GM18870 (cell line): ENCODE measurements at regions not wholly inside any gene's neighbourhood (a gene's known extent, or its start where the extent isn't known, plus 50 kb on each side); places are given as distances from the start of the nearest gene placed in this dataset.

Experiments
- ATAC-seq: cut with Tn5 transposase; IDR thresholded peaks from one replicate; pipeline ENCODE4 v1.9.1; 2021; ENCODE audit warnings: moderate library complexity; ENCODE audit not compliant: unreplicated experiment

- no peak for ATAC-seq
Measured at GRCh38 chr2:76461431-76461830, 750.7 kb upstream of the GCFC2 start.

- ATAC-seq: no peak
Measured at GRCh38 chr2:76455910-76456309, 745.2 kb upstream of the GCFC2 start.

GRCh38 chr2:76450024-76450475 is 739.3 kb upstream of the GCFC2 start:
- peak; percentile 92 for ATAC-seq

- ATAC-seq: no peak
Measured at GRCh38 chr2:76448956-76449355, 738.2 kb upstream of the GCFC2 start.

- no peak for ATAC-seq
Measured at GRCh38 chr2:76447294-76447693, 736.6 kb upstream of the GCFC2 start.

- ATAC-seq: no peak
Measured at GRCh38 chr2:76446872-76447271, 736.2 kb upstream of the GCFC2 start.

- no peak for ATAC-seq
Measured at GRCh38 chr2:76445880-76446279, 735.2 kb upstream of the GCFC2 start.

GRCh38 chr2:76444732-76445131 is 734.0 kb upstream of the GCFC2 start:
- no peak for ATAC-seq

GRCh38 chr2:76437564-76437963 is 726.8 kb upstream of the GCFC2 start:
- ATAC-seq: no peak

GRCh38 chr2:76429374-76429773 is 718.7 kb upstream of the GCFC2 start:
- ATAC-seq: no peak

GRCh38 chr2:76427452-76427851 is 716.7 kb upstream of the GCFC2 start:
- ATAC-seq: no peak

- peak; percentile 80 for ATAC-seq
Measured at GRCh38 chr2:76415821-76416220, 705.1 kb upstream of the GCFC2 start.

- ATAC-seq: no peak
Measured at GRCh38 chr2:76413436-76413835, 702.7 kb upstream of the GCFC2 start.

GRCh38 chr2:76406134-76406855 is 695.6 kb upstream of the GCFC2 start:
- ATAC-seq: no peak

- ATAC-seq: no peak
Measured at GRCh38 chr2:76393356-76393755, 682.6 kb upstream of the GCFC2 start.

GRCh38 chr2:76391678-76392077 is 681.0 kb upstream of the GCFC2 start:
- ATAC-seq: no peak

GRCh38 chr2:76387294-76387693 is 676.6 kb upstream of the GCFC2 start:
- ATAC-seq: no peak

GRCh38 chr2:76385943-76386342 is 675.2 kb upstream of the GCFC2 start:
- ATAC-seq: no peak

GRCh38 chr2:76381624-76382023 is 670.9 kb upstream of the GCFC2 start:
- no peak for ATAC-seq

- ATAC-seq: no peak
Measured at GRCh38 chr2:76378140-76378539, 667.4 kb upstream of the GCFC2 start.

- ATAC-seq: no peak
Measured at GRCh38 chr2:76341439-76341838, 630.7 kb upstream of the GCFC2 start.

GRCh38 chr2:76332871-76333270 is 622.2 kb upstream of the GCFC2 start:
- no peak for ATAC-seq

- no peak for ATAC-seq
Measured at GRCh38 chr2:76330865-76331264, 620.1 kb upstream of the GCFC2 start.
